NOMO-1 (cell line): ENCODE measurements at regions not wholly inside any gene's neighbourhood (a gene's known extent, or its start where the extent isn't known, plus 50 kb on each side); places are given as distances from the start of the nearest gene placed in this dataset.

Experiments
- DNase-seq, 2 experiments: peaks; one replicate each; lab custom pipeline; 2025; ENCODE audit not compliant: unreplicated experiment in 2 of 2; lab: John Stamatoyannopoulos, UW

DNA sequence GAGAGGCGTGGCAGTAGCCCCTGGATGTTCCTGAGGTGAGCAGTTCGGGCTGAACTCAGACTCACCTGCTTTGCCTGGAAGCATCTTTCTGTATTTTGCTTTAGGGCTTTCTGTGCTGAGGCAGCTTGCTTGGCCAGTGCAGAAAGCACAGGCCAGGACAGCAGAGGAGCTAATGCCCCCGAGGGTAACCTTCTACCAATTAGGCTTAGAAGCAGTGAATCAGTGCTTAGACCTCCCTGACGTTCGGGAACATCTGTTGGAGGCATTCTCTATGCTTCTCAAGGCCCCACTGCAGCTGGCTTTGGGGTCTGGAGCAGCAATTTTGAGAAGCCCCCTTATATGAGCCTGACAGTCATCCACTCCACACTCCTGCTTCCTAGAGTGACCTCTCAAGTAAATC is 350.7 kb upstream of the PROK2 start:
- no peak for DNase-seq

DNA sequence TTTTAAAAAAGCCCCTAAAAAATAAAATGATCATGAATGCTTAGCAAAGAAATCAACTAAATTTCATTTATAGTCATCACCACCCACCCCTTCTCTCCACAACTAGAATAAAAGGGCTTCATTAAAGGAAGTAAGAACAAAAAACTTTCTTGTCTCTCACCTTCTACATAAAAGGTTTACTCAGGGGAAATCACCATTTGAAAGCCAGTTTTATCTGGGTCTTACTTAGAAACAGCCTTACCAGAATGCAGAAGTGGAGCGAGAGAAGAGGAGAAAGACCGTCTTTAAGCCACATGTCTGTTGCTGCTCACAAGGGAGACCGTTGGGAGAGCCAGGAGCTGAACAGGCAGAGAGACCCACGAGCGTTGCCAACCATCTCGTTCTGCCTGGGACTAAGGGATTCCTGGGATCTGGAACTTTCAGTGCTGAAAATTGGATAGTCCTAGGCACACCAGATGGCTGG is 350.1 kb upstream of the PROK2 start:
- DNase-seq: no peak

DNA sequence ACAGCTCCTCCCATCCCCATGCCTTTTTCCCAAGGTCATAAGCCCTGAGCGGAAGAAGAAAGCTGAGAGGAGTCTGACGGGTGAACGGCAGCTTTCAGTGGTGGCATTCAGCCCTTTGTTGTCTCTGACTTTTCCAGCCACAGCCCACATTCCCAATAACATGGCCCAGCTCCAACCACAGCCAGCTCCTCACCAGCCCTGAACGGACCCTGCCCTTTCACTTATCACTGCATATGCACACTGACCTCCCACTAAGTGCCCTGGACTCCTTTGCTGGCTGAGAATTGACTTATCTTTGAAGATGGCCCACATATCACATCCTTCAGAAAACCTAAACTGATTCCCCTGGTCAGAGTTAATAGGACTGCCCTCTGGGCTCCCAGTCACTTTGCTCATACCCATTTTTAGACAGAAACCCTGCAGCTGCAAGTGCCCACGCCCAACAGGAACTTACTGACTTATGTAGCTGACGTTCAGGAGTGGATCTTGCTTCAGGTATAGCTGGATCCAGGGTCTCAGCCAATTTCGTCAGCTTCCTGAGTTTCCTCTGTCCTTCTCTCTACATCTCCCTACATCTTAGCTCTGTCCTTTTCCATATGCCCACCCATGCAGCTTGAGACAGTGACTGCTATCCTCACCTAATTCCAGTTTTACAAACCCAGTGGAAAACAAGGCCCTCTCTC is 348.5 kb upstream of the PROK2 start:
- DNase-seq: no peak

DNA sequence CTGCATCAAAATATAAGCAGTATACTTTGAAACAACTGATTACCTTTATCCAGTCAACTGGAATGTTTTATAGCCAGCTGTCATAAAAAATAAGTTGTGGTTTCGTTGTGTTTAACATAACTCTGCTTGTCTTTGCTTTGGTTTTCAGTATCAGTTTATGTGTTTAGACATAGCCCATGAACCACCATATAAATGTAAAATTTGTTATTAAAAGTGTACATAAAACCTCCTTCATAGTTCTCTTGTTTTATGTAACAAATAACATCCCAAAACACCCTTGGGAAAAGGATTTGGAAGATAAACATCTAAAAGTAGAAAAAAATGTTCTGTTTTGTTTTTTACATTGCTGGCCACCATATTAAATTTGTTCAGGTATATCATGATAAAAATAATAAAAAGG is 347.0 kb upstream of the PROK2 start:
- DNase-seq: no peak

DNA sequence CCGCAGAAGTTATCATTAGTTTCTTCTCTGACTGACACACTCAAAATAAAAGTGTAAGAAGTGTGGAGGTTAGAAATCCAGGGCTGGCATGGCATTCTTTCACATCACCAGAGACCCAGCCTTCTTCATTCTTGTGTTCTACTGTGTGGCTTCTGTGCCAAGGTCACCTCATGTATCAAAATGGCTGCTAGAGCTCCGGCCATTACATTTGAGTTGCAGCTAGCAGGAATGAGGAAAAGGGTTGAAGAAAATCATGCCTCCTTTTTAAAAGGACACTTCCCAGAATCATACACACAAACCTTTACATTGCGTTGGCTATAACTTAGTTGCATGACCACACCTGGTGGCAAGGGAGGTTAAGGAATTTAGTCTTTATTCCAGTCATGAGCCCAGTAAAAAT is 345.6 kb upstream of the PROK2 start:
- no peak for DNase-seq

DNA sequence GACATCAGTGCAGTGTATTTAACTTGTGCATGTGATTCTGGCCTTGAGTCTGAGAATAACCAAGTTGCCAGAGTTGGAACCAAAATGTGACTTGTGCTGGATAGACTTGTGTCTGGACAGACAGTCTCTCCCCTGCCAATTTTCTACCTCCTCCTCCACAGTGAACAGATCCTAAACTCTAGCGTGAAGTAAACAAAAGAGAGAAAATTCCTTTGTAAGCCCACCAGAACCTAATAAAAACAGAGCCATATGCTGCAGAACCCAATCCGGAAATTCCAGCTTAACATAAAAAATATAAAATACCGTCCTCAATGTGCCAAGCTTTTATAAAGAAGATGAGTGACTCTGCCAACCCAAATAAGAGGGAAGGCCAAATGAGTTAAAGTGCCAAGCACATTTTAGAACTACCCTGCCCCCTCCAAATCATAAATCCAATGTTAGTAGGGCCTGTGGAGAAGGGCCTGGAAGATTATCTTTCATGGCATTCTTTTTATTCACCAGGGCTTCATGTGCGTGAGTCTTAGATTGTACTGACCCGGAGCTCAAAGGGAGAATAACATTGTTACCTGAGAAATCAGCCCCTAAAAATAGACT is 344.6 kb upstream of the PROK2 start:
- no peak for DNase-seq

DNA sequence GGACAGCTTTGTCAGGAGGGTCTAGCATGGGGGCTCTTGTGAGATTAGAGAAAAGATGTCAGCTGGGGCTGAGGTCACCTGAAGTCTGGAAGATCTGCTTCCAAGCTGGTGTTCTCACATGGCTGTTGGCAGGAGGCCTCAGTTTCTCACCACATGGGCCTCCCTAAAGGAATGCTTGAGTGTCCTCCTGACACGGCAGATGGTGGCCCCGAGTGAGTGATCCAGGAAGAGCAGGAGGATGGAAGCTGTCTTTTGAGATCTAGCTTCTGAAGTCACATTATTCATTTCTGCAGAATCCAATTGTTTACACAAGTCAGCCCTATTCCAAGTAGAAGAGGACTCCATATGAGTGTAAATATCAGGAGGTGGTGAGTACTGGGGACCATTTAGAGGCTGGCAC is 344.0 kb upstream of the PROK2 start:
- DNase-seq: no peak

DNA sequence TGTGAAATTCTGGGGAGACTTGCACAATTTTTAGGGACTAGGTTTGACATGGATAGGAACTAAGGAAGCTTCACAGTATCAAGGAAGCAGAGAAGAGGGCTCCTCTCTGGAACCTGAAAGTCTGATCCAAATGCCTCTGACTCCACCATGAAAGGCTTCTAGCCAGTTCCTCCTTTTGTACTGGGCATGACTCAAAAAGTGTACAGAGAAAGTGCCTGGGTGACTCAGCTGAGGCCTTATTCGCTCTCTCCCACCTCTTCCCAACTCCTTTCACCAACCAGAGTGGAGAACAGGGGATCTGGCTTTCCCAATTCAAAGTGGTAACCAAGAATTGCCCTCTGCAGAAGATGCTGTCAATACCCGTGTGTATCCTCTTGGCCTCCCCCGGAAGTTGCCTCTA is 342.9 kb upstream of the PROK2 start:
- DNase-seq: peak; percentile 16 to 52

DNA sequence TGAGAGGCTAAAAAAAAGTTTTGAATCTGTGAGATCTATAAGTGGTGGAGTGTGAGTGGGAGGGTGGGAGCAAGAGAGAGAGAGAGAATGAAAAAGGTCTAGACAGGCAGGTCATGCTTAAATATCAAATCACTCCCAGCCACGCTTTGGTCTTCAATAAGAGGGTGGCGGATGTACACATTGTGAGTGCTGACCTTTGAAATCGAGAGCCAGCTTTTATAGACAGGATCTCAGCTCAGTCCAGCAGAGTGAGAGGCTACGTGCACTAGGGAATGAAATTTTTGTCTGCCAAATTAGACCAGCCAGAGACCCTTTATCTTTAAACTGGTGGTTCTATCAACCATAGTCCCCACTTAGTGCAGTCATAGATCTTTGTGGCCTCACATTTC is 342.3 kb upstream of the PROK2 start:
- DNase-seq: no peak

DNA sequence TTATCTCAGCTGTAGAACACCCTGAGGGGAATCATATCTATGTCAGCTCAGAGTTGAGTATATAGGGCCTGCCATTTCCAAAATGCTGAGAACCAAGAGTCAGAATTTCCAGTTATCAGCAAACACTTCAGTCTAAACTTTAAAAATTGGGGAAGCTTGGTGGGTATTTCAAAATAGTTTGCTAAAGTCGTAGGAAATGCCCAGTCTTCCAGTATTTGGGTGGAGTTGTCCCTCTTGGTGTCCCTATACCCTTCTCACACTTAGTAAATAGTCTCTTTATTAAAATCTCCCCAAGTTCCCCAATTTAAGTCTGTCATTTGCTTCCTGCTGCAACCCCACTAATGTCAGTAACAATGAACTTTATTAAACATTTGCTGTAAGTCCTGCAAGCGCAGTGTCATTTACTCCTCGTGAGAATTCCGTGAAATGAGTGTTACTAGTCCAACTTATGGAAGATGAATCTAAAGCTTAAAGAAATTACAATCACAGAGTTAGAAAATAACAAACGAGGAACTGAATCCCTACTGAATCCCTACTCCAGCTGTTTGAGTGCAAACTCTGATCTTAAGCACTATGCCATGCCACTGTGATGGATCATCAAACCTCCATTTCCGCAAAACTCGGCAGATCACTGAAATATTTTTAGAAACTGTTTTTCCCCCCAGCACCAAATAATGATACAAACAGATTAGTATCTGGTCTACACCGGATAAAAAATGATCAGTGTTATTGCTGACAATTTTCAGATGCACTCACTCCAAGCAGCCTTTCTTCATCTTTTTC is 341.7 kb upstream of the PROK2 start:
- no peak for DNase-seq

DNA sequence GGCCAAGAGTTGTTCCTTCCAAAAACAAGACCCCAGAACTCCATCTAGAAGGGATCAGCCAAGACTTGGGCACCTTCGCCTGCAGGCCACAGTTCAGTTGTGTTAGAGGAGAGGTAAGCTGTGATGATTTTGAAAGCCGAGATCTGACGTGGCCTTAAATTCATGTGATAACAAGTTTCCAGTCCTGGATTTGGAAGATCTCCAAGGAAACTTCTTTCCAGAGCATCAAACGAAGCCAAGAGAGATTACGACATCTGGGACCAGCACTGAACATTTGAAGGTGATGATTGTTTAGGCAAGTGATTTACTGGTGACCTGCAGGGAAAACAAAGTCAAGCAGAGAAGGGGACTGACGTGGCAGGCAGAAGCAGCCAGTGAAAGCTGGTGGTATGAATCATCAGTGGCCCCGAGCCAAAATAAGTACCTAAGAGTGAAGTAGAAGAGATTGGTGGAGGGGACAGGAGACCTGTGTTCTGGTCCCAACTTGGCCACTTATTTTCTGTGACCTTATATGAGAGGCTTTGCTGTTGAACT is 339.0 kb upstream of the PROK2 start:
- no peak for DNase-seq

DNA sequence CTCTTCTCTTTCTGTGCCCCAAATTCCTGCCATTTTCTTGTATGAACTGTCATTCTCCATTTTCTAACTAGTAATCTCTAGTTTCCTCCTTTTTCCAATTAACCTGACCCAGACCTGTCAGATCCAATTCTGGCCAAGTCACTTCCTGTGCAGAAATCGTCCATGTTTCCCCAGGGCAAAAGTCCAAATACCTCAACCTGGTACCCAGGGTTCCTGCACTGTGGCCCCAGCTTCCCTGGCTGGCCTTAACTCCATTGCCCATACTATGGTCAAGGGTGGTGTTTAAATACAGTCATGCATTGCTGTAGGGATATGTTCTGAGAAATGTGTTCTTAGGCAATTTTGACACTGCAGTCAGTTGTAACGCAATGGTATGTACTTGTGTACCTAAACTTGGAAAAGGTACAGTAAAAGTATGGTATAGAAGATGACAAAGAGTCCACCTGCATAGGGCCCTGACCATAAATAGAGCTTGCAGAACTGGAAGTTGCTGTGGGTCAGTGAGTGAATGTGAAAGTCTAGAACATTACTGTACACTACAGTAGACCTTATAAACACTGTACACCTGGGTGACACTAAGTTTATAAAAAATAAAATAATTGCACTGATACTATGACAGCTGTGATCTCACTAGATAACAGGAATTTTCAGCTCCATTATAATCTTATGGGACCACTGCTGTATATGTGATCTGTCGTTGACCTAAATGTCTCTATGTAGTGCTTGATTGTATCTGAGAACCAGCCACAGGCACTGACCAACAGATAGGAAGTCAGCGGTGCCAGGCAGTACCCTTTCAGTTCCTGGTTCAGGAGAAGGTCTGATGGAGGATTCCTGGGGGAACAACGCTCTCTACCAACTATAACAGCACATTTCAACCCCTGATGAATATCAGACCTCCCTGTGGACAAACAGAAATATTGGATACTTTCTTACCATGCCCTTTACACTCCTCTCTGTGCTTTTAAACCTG is 336.1 kb upstream of the PROK2 start:
- DNase-seq: no peak

DNA sequence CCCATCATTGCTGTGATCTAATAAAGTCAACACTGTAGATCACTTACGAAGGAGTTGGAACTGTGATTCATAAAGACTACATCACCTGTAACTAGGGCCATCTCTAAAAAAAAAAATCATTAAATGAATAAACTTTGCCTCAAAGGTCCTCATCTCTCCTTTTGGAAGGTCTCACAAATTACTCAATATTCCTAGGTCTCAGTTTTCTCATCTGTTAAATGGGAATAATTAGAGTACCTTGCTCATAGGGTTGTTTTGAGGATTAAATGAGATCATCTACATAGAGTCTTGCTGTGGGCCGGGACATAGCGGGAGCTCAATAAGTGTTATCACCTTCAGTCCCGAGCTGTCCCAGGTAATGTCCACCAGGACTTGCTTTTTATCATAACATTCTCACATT is 335.1 kb upstream of the PROK2 start:
- DNase-seq: no peak

DNA sequence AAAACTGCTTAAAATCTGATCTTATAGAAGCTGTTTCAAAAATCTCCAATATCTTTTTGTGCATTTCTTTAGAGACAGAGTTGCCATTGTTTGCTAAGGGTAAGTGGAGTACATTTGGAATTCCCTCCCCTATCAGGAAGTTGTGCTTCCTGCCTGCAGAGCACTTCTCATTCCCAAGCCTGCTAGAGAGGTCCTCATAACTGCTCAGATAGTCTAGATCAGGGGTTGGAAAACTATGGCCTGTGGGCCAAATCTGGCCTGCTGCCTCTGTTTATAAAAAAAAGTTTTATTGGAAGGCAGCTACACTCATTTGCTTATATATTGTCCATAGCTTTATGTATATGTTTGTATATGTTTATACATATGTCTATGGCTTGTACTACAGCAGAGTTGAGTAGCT is 333.7 kb upstream of the PROK2 start:
- no peak for DNase-seq

DNA sequence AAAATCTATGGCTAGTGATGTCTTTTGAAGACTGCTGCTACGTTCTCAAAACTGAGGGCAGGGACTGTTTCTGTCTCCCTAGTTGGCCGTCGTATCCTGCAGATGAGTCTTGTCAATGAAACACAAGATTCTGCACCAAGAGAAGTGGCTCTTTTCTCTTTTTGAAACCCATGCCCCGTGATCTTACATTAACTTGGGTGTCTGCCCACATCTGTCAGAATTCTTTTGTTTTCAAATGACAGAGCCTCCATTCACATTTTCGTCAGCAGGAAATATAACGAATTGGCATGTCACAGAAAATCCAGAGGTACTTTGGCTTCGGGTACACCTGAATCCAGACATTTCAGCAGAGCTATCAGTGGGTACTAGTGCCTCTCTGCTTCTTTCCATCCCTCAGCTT is 331.3 kb upstream of the PROK2 start:
- DNase-seq: no peak

DNA sequence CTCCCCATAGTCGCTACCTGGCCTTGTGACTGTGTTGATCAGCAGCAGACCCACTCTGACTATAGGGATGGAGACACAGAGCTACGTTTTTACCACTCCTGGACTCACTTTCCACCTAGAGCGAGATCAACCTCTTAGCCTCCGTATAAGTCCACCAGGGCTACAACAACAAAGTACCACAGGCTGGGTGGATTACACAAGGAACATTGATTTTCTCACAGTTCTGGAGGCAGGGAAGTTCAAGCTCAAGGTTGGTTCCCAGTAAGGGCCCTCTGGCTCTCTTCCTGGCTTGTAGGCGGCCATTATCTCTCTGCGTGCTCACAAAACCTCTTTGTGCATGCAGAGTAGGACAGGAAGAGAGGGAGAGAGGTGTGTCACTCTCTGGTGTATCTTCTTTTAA is 330.4 kb upstream of the PROK2 start:
- DNase-seq: no peak

DNA sequence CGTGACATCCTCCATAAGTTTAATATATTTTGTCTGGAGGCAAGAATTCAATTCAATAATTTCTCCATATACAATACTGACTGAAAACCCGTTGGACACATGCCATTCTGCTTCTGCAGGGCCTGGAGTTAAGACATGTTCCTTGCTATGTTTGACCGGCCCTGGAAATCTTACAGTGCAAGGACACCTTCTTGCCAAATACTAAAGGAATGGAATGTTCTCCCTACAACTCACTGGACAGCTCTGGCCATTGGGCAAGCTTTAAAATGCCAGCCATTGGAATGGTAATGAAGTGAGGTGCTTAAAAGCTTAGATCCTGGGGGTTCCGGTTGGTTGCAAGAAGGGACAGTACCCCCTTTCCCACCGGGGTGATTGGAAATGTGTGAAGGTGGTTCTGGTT is 329.8 kb upstream of the PROK2 start:
- no peak for DNase-seq

DNA sequence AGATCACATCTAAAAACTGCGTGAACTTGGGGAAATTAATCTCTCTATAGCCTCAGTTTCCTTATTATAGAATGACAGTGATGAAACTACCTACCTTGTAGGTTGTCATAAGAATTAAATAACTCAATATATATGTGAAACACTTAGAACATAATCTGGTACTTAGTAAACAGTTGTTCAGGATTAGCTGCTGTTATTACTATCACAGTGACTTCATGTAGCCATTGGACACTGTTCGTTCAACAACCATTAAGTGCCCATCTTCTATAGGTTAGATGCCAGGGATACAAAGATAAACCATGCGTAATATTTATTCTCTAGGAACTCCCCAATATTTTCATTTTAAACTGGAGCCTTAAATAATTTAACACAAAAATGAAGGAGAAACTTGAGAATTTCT is 329.0 kb upstream of the PROK2 start:
- DNase-seq: no peak

DNA sequence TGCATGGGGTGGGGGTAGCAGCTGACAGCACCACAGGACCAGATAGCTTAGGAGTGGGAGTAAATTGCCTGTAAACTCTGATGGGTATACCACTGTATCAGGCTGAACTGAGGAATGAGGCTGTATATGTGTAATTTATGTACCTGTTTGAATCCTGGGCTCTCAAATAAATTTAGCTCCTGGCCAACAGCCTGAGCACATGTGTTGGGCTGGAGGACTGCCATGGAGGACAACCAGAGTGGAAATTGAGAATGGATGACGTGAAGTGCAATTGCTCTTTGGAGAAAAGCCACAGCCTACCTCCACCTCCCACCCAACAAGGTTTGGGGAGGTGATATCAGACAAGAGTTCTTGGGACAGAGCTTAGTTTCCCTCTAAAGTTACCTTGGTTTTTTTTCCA is 328.6 kb upstream of the PROK2 start:
- no peak for DNase-seq

DNA sequence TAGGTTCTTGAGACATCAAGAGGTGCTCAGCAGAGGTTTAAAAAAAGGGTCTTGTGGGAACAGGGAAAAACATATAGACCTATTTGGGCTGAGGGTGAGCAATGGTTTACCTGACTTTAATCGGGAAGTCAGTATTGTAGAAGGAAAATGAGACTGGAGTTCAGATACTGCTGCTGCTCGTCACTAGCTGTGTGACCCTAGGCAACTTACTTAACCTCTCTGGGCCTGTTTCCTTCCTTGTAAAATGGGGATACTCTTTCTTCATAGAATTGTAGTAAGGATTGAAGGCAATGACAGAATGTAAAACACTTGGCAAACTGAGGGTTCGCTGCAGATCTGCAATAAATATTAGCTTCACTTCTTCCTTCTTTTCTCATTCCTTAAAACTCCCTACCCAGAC is 327.5 kb upstream of the PROK2 start:
- no peak for DNase-seq
